Skeletal muscle tissue (tissue), 3 donors: ENCODE measurements at regions not wholly inside any gene's neighbourhood (a gene's known extent, or its start where the extent isn't known, plus 50 kb on each side); places are given as distances from the start of the nearest gene placed in this dataset.
"Not testable (repeated sequence)": the region's sequence is repeated elsewhere in the genome, so short reads cannot be mapped to it uniquely, and the experiment has no call there.

Experiments used
- H3K27ac ChIP-seq: one replicate; pipeline ENCODE4 v1.7.0; 2013; ENCODE audit warnings: mild to moderate bottlenecking, low read depth, low read length, inconsistent platforms
- H3K27me3 ChIP-seq, 3 donors: one replicate each; pipeline ENCODE4 v1.7.0; 2013; ENCODE audit warnings: low read length in 3 of 3; ENCODE audit not compliant: control insufficient read depth in 3 of 3, insufficient read depth in 3 of 3
- H3K36me3 ChIP-seq, 3 donors: one replicate each; pipeline ENCODE4 v1.7.0; 2013; ENCODE audit warnings: low read length in 3 of 3; ENCODE audit not compliant: control insufficient read depth in 3 of 3, insufficient read depth in 3 of 3
- H3K4me1 ChIP-seq, 3 donors: one replicate each; pipeline ENCODE4 v1.7.0; 2013; ENCODE audit warnings: low read length in 3 of 3, mild to moderate bottlenecking in 3 of 3; ENCODE audit not compliant: control insufficient read depth in 3 of 3, insufficient read depth in 3 of 3
- H3K4me3 ChIP-seq, 3 donors: one replicate each; pipeline ENCODE4 v1.7.0; 2013; ENCODE audit warnings: low read length in 3 of 3
- H3K9ac ChIP-seq, 3 donors: one replicate each; pipeline ENCODE4 v1.7.0; 2013; ENCODE audit warnings: low read length in 3 of 3, mild to moderate bottlenecking in 3 of 3, moderate library complexity in 2 of 3, low read depth in 1 of 3
- H3K9me3 ChIP-seq, 3 donors: one replicate each; pipeline ENCODE4 v1.7.0; 2013; ENCODE audit warnings: low read length in 3 of 3; ENCODE audit not compliant: control insufficient read depth in 3 of 3
- donor health status: Osteomylitis.

DNA sequence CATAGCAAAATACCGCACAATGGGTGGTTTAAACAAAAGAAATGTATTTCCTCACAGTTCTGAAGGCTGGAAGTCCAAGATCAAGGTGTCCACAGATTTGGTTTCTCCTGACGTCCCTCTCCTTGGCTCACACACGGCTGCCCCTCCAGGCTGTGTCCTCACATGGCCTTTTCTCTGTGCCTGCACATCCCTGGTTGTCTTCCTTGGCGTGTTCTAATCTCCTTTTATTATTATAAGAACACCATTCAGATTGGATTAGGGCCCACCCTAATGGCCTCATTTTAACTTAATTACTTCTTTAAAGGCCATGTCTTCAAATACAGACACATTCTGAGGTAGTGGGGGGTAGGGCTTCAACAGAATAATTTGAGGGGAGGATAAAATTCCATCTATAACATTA, 87.9 kb downstream of the FZD1 start:
- Histone ChIP-seq H3K4me3 (no peak overlapping the region), H3K36me3 (no peaks in the 10 kb centered on the region), H3K4me1 (peaks cover 0 to 3% (median 0%) of the 10 kb centered on the region in 3 donors), H3K9me3 (no peaks in the 10 kb centered on the region), H3K9ac (no peak overlapping the region), H3K27me3 (no peaks in the 10 kb centered on the region), H3K27ac (no peak overlapping the region)

DNA sequence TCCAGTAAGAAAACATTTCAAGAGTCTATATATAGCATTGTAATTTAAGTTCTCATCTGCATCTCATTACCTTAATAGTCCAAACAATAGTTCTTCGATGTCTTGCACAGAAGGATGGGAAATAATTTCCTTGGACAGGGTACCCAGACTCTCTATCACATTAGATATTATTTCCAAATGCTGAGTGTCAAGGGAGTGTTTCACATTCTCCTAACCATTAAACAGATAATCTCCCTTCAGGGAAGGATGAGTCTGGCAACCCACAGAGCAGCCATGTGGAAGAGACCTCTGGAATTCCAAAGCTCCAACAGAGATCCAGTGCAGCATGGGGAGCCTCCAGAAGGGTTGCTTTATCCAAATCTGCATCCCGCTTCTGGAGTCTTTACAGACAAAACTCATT, 89.6 kb downstream of the FZD1 start:
- Histone ChIP-seq H3K27ac (no peak overlapping the region), H3K9me3 (no peaks in the 10 kb centered on the region)

DNA sequence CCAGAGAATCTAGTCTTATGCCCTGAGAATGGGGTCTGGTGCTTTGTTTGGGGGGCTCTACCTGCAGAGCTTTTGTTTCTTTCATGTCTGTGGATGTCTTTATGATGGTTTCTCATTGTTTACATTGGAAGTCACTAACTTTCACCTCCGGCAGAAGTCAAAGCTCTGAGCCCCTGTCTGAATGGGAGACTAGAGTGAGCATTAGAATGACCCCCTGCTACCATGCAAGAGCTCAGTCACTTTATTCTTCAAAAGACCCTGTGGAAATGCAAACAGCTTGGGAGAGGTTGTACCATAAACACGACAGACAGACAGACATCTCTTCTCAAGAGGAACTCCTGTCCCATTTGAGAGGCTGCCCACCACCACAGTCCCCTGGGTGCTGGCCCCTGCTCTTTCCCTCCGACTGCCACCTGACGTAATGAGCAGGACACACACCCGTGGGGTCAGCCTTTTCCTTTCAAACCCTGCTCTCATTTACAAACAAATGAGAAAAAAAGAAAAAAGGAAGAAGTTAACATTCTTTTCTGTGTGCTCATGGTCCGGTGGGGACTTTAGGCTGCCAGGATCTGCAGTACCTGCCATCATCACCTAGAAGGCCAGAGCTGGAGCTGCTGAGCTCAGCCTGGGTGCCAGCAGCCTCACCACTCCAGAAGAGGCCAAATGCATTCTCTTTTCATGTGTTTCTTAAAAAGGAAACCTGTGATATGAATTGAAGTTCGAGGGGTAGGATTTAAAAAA, 91.6 kb downstream of the FZD1 start:
- no peak overlapping the region for H3K4me3 ChIP-seq
- H3K9me3 ChIP-seq: no peaks in the 10 kb centered on the region
- no peaks in the 10 kb centered on the region for H3K27me3 ChIP-seq
- no peak overlapping the region for H3K9ac ChIP-seq
- H3K27ac ChIP-seq: no peak overlapping the region
- H3K36me3 ChIP-seq: no peaks in the 10 kb centered on the region
- no peaks in the 10 kb centered on the region for H3K4me1 ChIP-seq

More for the DNA sequence above, 89.6 kb downstream of the FZD1 start:
- Histone ChIP-seq H3K4me1 (no peaks in the 10 kb centered on the region), H3K9ac (no peak overlapping the region), H3K27me3 (no peaks in the 10 kb centered on the region), H3K36me3 (no peaks in the 10 kb centered on the region), H3K4me3 (no peak overlapping the region)

DNA sequence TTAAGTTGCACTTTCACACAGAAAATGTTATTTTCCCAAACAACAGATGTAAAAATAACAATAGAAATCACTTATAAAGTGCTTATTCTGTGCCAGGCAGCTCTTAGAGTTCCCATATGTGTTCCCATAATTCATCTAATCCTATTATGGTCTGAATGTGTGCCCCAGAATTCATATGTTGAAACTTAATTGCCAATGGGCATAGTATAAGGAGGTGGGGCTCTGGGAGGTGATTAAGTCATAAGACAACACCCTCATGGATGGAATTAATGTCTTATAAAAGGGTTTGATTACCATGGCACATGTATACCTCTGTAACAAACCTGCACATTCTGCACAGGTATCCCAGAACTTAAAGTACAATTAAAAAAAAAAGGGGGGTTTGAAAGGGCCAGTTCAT, 92.7 kb downstream of the FZD1 start:
- no peak overlapping the region for H3K27ac ChIP-seq
- no peaks in the 10 kb centered on the region for H3K4me1 ChIP-seq
- H3K4me3 ChIP-seq: no peak overlapping the region
- H3K27me3 ChIP-seq: no peaks in the 10 kb centered on the region
- no peak overlapping the region for H3K9ac ChIP-seq
- no peaks in the 10 kb centered on the region for H3K9me3 ChIP-seq
- H3K36me3 ChIP-seq: no peaks in the 10 kb centered on the region

DNA sequence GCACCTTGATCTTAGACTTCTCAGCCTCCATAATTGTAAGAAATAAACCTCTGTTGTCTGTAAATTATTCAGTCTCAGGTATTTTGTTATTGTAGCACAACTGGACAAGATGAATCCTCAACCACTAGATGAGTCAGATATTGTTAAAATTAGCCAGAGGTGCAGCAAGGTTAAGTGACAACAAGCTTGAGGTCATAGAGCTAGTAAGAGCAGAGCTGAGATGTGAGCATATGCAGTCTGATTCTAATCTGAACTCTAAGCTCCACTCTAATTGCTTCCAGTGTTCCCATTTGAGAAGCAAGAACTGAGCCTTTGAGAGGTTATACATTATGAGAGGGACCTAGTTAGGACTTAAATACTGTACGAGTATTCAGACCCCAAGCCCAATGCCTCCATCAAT, 93.1 kb downstream of the FZD1 start:
- no peaks in the 10 kb centered on the region for H3K27me3 ChIP-seq
- no peaks in the 10 kb centered on the region for H3K4me1 ChIP-seq
- no peak overlapping the region for H3K4me3 ChIP-seq
- no peaks in the 10 kb centered on the region for H3K36me3 ChIP-seq
- no peak overlapping the region for H3K9ac ChIP-seq
- no peak overlapping the region for H3K27ac ChIP-seq
- no peaks in the 10 kb centered on the region for H3K9me3 ChIP-seq

DNA sequence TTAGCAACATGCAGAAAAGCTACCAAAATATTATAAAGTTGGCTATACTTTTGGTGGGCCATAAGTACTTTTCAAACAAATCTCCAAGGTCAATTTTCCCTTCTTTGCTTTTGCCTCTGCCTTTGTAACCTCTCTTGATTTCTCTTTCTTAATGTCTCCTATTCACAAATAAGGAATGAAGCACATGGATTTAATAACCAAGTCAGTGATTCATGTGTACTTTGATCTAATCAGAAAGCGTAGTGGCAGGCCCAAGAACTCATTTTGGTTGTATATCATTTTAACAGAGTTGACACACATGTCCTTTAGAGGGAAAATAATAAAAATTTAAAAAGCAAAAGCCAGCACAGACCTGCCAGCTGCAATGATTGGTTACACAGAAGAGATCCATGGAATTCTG, 93.7 kb downstream of the FZD1 start:
- Histone ChIP-seq H3K36me3 (no peaks in the 10 kb centered on the region), H3K27me3 (no peaks in the 10 kb centered on the region), H3K27ac (no peak overlapping the region)

DNA sequence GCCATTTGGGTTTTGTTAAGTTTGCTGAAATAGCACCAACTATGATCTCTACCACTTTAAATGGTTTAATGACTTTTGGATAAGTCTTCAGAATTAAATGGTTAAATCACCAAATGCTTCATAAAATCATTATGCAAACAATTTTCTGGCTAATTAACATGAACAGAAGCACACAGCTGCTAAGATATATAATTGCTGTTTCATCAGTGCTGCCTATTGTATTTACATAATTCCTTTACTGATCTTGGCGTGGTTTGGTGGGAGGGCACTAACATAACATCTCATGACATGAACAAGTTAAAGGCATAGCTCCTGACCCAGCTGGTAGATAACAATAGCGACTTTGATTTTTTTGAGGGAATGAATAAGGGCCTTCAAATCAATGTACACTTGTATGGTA, 94.1 kb downstream of the FZD1 start:
- H3K9ac ChIP-seq: no peak overlapping the region
- no peak overlapping the region for H3K4me3 ChIP-seq
- no peak overlapping the region for H3K27ac ChIP-seq

More for the DNA sequence above, 93.7 kb downstream of the FZD1 start:
- no peaks in the 10 kb centered on the region for H3K4me1 ChIP-seq
- no peak overlapping the region for H3K4me3 ChIP-seq
- no peaks in the 10 kb centered on the region for H3K9me3 ChIP-seq
- H3K9ac ChIP-seq: no peak overlapping the region

DNA sequence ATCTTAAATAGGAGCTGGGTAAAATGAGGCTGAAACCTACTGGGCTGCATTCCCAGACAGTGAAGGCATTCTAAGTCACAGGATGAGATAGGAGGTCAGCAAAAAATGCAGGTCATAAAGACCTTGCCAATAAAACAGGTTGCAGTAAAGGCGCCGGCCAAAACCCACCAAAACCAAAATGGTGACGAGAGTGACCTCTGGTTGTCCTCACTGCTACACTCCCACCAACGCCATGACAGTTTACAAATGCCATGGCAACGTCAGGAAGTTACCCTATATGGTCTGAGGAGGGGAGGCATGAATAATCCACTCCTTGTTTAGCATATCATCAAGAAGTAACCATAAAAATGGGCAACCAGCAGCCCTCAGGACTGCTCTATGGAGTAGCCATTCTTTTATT, 100.9 kb downstream of the FZD1 start:
- H3K27ac ChIP-seq, H3K9me3 ChIP-seq, H3K27me3 ChIP-seq, H3K4me3 ChIP-seq, H3K9ac ChIP-seq, H3K36me3 ChIP-seq, H3K4me1 ChIP-seq: not testable (repeated sequence)

More for the DNA sequence above, 94.1 kb downstream of the FZD1 start:
- Histone ChIP-seq H3K27me3 (no peaks in the 10 kb centered on the region), H3K9me3 (no peaks in the 10 kb centered on the region), H3K4me1 (no peaks in the 10 kb centered on the region), H3K36me3 (no peaks in the 10 kb centered on the region)

DNA sequence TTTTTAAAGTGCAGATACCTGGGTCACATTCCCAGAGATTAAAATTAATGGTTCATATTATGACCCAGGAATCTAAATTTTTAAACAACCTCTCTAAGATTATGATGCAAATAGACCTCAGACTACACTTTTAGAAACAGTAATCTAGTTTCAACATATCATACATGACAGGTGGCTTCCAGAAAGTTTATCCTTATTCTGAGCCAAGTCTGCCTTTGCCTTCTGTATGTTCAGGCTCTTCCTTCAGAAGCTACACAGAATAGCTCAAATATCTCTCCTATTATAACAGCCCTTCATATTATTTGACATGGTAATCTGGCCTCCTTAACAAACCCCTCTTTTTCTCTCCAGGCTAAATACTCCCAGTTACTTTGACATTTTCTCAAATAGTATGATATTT, 101.9 kb downstream of the FZD1 start:
- Histone ChIP-seq H3K27me3 (no peaks in the 10 kb centered on the region), H3K9me3 (no peaks in the 10 kb centered on the region), H3K4me1 (no peaks in the 10 kb centered on the region), H3K9ac (no peak overlapping the region), H3K4me3 (no peak overlapping the region), H3K36me3 (no peaks in the 10 kb centered on the region), H3K27ac (no peak overlapping the region)

DNA sequence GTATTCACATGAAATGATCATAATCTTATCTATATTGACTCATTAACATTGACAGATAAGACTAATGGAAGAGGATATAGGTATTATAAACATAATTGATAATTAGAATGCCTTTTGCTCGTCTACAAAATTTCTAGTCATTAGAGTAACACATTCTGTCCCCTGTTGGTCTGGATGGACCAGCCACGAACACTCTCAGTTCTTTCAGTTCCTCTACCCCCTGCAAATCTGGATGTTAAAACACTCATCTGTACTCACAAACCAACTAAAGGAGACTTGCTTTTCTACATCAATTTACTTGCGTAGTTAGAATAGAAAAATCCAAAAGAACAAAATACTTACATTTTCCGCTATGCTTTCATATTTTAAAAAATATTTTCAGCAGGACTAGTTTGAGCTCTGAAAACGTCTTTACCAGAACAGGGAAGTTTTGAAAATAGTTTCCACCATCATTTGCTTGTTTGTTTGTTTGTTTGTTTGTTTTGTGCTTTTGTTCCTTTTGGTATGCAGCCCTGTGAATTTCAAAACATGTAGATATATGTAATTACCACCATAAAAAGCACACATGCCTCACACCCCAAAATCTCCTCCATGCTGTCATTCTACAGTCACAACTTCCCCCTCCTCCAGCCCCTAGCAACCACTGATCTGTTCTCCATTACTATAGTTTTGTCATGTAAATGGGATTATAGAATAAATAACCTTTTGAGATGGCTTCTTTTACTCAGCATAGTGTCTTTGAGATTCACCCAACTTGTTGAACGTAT, 103.8 kb downstream of the FZD1 start:
- H3K27me3 ChIP-seq: no peaks in the 10 kb centered on the region
- H3K36me3 ChIP-seq: no peaks in the 10 kb centered on the region
- no peaks in the 10 kb centered on the region for H3K9me3 ChIP-seq
- H3K4me1 ChIP-seq: no peaks in the 10 kb centered on the region
- H3K4me3 ChIP-seq: no peak overlapping the region
- no peak overlapping the region for H3K9ac ChIP-seq
- H3K27ac ChIP-seq: no peak overlapping the region
